KBM-7 (cell line): ENCODE measurements at regions not wholly inside any gene's neighbourhood (a gene's known extent, or its start where the extent isn't known, plus 50 kb on each side); places are given as distances from the start of the nearest gene placed in this dataset.
A peak's percentile ranks its signal among the peaks of the same experiment; 100 is the strongest.
"Not testable (repeated sequence)": the region's sequence is repeated elsewhere in the genome, so short reads cannot be mapped to it uniquely, and the experiment has no call there.

ENCODE experiments used
- DNase-seq: peaks from one replicate; pipeline ENCODE4 v3.0.0-alpha.2; 2015
- in situ Hi-C: fragments of 300-500 bp; cut with MboI; formaldehyde crosslinking; loops from 2 replicates; pipeline ENCODE4 v1.14.3; 2020; ENCODE audit warnings: low sequenced_read_pairs, low pct_unique_long_range_greater_than_20kb, mixed read lengths

GRCh38 chr6:134632982-134633940 lies 315.3 kb upstream of the SGK1 start:
- in situ Hi-C loops = loop anchor here (25.0 kb wide), 1 partner anchor 471 kb away; no protein-coding TSS in a partner anchor
- peak; percentile 98 for DNase-seq

- in situ Hi-C loops = loop anchor here (25.0 kb wide), 1 partner anchor 470 kb away; no protein-coding TSS in a partner anchor
- peak; percentile 31 for DNase-seq
Measured at GRCh38 chr6:134632024-134632423, 314.1 kb upstream of the SGK1 start.

- in situ Hi-C loops = loop anchor here (25.0 kb wide), 1 partner anchor 469 kb away; no protein-coding TSS in a partner anchor
- DNase-seq = no peak
Measured at GRCh38 chr6:134631398-134631924, 313.5 kb upstream of the SGK1 start.

GRCh38 chr6:134630508-134631121 lies 312.7 kb upstream of the SGK1 start:
- in situ Hi-C loops = loop anchor here (25.0 kb wide), 1 partner anchor 468 kb away; no protein-coding TSS in a partner anchor
- peak; percentile 32 for DNase-seq

GRCh38 chr6:134628154-134628553 lies 310.2 kb upstream of the SGK1 start:
- in situ Hi-C loops = loop anchor here (25.0 kb wide), 1 partner anchor 466 kb away; no protein-coding TSS in a partner anchor
- no peak for DNase-seq

- in situ Hi-C loops = loop anchor here (25.0 kb wide), 1 partner anchor 465 kb away; no protein-coding TSS in a partner anchor
- DNase-seq = no peak
Measured at GRCh38 chr6:134627707-134628106, 309.8 kb upstream of the SGK1 start.

- in situ Hi-C loops = loop anchor here (25.0 kb wide), 1 partner anchor 464 kb away; no protein-coding TSS in a partner anchor
- DNase-seq = no peak
Measured at GRCh38 chr6:134626589-134626988, 308.7 kb upstream of the SGK1 start.

- DNase-seq = no peak
- in situ Hi-C loops = loop anchor here (25.0 kb wide), 1 partner anchor 464 kb away; no protein-coding TSS in a partner anchor
Measured at GRCh38 chr6:134626086-134626485, 308.2 kb upstream of the SGK1 start.

GRCh38 chr6:134624781-134625180 lies 306.9 kb upstream of the SGK1 start:
- in situ Hi-C loops = loop anchor here (25.0 kb wide), 1 partner anchor 462 kb away; no protein-coding TSS in a partner anchor
- no peak for DNase-seq

GRCh38 chr6:134623401-134623800 lies 305.5 kb upstream of the SGK1 start:
- in situ Hi-C loops = no loop called here
- DNase-seq = no peak

GRCh38 chr6:134622382-134623173 lies 304.7 kb upstream of the SGK1 start:
- DNase-seq = no peak
- in situ Hi-C loops = no loop called here

- no peak for DNase-seq
- in situ Hi-C loops = no loop called here
Measured at GRCh38 chr6:134621858-134622257, 303.9 kb upstream of the SGK1 start.

GRCh38 chr6:134619789-134620188 lies 301.9 kb upstream of the SGK1 start:
- in situ Hi-C loops = no loop called here
- no peak for DNase-seq

GRCh38 chr6:134619077-134619476 lies 301.2 kb upstream of the SGK1 start:
- DNase-seq = no peak
- in situ Hi-C loops = no loop called here

GRCh38 chr6:134614606-134615485 lies 296.9 kb upstream of the SGK1 start:
- no peak for DNase-seq
- in situ Hi-C loops = no loop called here

GRCh38 chr6:134612128-134612527 lies 294.2 kb upstream of the SGK1 start:
- DNase-seq, in situ Hi-C loops: not testable (repeated sequence)

- in situ Hi-C loops = no loop called here
- DNase-seq = no peak
Measured at GRCh38 chr6:134610411-134610810, 292.5 kb upstream of the SGK1 start.

- DNase-seq = no peak
- in situ Hi-C loops = no loop called here
Measured at GRCh38 chr6:134609716-134610261, 291.9 kb upstream of the SGK1 start.
